Endothelial cell of umbilical vein (primary cell): ENCODE measurements at regions not wholly inside any gene's neighbourhood (a gene's known extent, or its start where the extent isn't known, plus 50 kb on each side); places are given as distances from the start of the nearest gene placed in this dataset.

Experiments used
- BruUV-seq: library from RNA; stranded (reverse); fragments of 400-500 nt; replicated peaks from 2 replicates; lab custom pipeline; 2021; lab: Mats Ljungman, UMichigan
- CTCF ChIA-PET: fragments of 300-600, 350-600 bp; sonication (Branson Sonifier 250); formaldehyde crosslinking; loops from one replicate; lab custom pipeline; 2021; ENCODE audit warnings: antibody characterized with exemption, inconsistent platforms; lab: Charles Lee
- POLR2A ChIA-PET: fragments of 300-600, 350-600 bp; sonication (Branson Sonifier 250); formaldehyde crosslinking; loops from one replicate; lab custom pipeline; 2021; ENCODE audit warnings: antibody characterized with exemption, inconsistent platforms; lab: Charles Lee
- DNase-seq: peaks from one replicate; pipeline ENCODE4 v3.0.0-alpha.2; 2011; ENCODE audit warnings: low read depth, low spot score
- FAIRE-seq: peaks from 2 replicates; lab custom pipeline; 2011; peaks lifted over from hg19 to GRCh38; lab: Jason Lieb, UNC
- H2AFZ ChIP-seq: 2 replicates; pipeline ENCODE4 v1.6.0; 2012; ENCODE audit warnings: low read depth, low read length, control low read depth, inconsistent platforms
- H3K27ac ChIP-seq: 2 replicates; pipeline ENCODE4 v1.5.1; 2011; ENCODE audit warnings: low read depth, mild to moderate bottlenecking, control low read depth, low read length, moderate library complexity; ENCODE audit not compliant: insufficient read depth
- H3K27me3 ChIP-seq, 2 experiments: 2 replicates each; pipeline versions ENCODE4 v1.6.0 to v1.6.1; 2011; ENCODE audit warnings: low read length in 2 of 2, mixed read lengths in 1 of 2; ENCODE audit not compliant: control insufficient read depth in 2 of 2, insufficient read depth in 2 of 2
- H3K36me3 ChIP-seq, 2 experiments: 2 replicates in 1 of 2; 3 replicates in 1 of 2; pipeline ENCODE4 v1.5.1; 2011; ENCODE audit warnings: low read length in 2 of 2, mild to moderate bottlenecking in 1 of 2, moderate library complexity in 1 of 2; ENCODE audit not compliant: control insufficient read depth in 2 of 2, insufficient read depth in 2 of 2; ENCODE audit errors: extremely low read depth in 1 of 2
- H3K4me1 ChIP-seq: 3 replicates; pipeline ENCODE4 v1.5.1; 2011; ENCODE audit warnings: mild to moderate bottlenecking, low read length; ENCODE audit not compliant: control insufficient read depth, insufficient read depth; ENCODE audit errors: extremely low read depth
- H3K4me2 ChIP-seq: 2 replicates; pipeline ENCODE4 v1.6.1; 2011; ENCODE audit warnings: low read length, control low read depth, mixed read lengths; ENCODE audit not compliant: insufficient read depth
- H3K4me3 ChIP-seq, 3 experiments: fragments of 200-600 bp in 1 of 3; sonication (generic), shearing (Covaris generic) in 1 of 3; replicated peaks in 1 of 3; 2 replicates each; pipeline ENCODE4 v1.5.1; 2011 to 2016; ENCODE audit warnings: control low read depth in 3 of 3, low read length in 3 of 3, mild to moderate bottlenecking in 2 of 3, inconsistent platforms in 1 of 3, low read depth in 1 of 3, moderate library complexity in 1 of 3; ENCODE audit not compliant: insufficient read depth in 1 of 3
- H3K79me2 ChIP-seq: 2 replicates; pipeline ENCODE4 v1.6.0; 2012; ENCODE audit warnings: low read length, inconsistent platforms; ENCODE audit not compliant: control insufficient read depth, insufficient read depth
- H3K9ac ChIP-seq: replicated peaks from 2 replicates; pipeline ENCODE3; 2011; ENCODE audit warnings: low read length, control low read depth; ENCODE audit not compliant: insufficient read depth; ENCODE audit errors: extremely low read depth
- H3K9me1 ChIP-seq: replicated peaks from 3 replicates; pipeline ENCODE4 v1.6.0; 2011; ENCODE audit warnings: mild to moderate bottlenecking, low read length; ENCODE audit not compliant: control insufficient read depth, insufficient read depth; ENCODE audit errors: extremely low read depth
- H3K9me3 ChIP-seq: replicated peaks from 2 replicates; pipeline ENCODE4 v1.5.1; 2012; ENCODE audit warnings: low read length, inconsistent platforms; ENCODE audit not compliant: control insufficient read depth, insufficient read depth
- H4K20me1 ChIP-seq: replicated peaks from 2 replicates; pipeline ENCODE3; 2011; ENCODE audit warnings: mild to moderate bottlenecking, low read length; ENCODE audit not compliant: control insufficient read depth, insufficient read depth; ENCODE audit errors: extremely low read depth
- EZH2 ChIP-seq: IDR thresholded peaks from 2 replicates; pipeline ENCODE4 v1.6.1; 2012; ENCODE audit warnings: borderline replicate concordance, low read depth, mild to moderate bottlenecking, moderate library complexity, low read length, inconsistent platforms; ENCODE audit not compliant: severe bottlenecking
- FOS ChIP-seq: IDR thresholded peaks from 2 replicates; pipeline ENCODE4 v1.6.1; 2011; ENCODE audit warnings: mild to moderate bottlenecking, low read length, moderate library complexity, borderline replicate concordance; ENCODE audit not compliant: insufficient read depth
- GATA2 ChIP-seq: IDR thresholded peaks from 2 replicates; pipeline ENCODE4 v1.7.0; 2011; ENCODE audit warnings: low read depth, mild to moderate bottlenecking, moderate library complexity, mixed read lengths, low read length; ENCODE audit not compliant: insufficient read length, insufficient read depth
- JUN ChIP-seq: IDR thresholded peaks from 2 replicates; pipeline ENCODE4 v1.6.1; 2011; ENCODE audit warnings: borderline replicate concordance, low read depth; ENCODE audit not compliant: insufficient read length, insufficient read depth
- MYC ChIP-seq: IDR thresholded peaks from one replicate; pipeline ENCODE4 v1.6.1; 2011; ENCODE audit warnings: mild to moderate bottlenecking, low read depth, low read length
- POLR2A ChIP-seq: IDR thresholded peaks from 2 replicates; pipeline ENCODE4 v1.6.1; 2012; ENCODE audit warnings: low read depth, mild to moderate bottlenecking, control low read depth, low read length
- POLR2AphosphoS5 ChIP-seq: IDR thresholded peaks from 2 replicates; pipeline ENCODE4 v1.6.1; 2012; ENCODE audit warnings: low read depth, mild to moderate bottlenecking, control low read depth, low read length, moderate library complexity; ENCODE audit not compliant: insufficient read depth
- dilution Hi-C: fragments of 300-500 bp; cut with MboI; formaldehyde crosslinking; loops from one replicate; pipeline ENCODE4 v1.15.0; 2019; ENCODE audit warnings: low sequenced_read_pairs; ENCODE audit not compliant: extremely low pct_ligation_motif_present
- intact Hi-C: fragments of 100-400 bp; cut with micrococcal nuclease; formaldehyde crosslinking; loops from one replicate; pipeline ENCODE4 v1.10.0; 2022
- TF ChIP-seq, protein P1 (sequence below), 2 donors: IDR thresholded peaks; 1 replicate in 1 of 2; 2 replicates in 1 of 2; pipeline ENCODE4 v1.5.1; 2011; ENCODE audit warnings: low read length in 2 of 2, mild to moderate bottlenecking in 2 of 2, moderate library complexity in 2 of 2, control low read depth in 1 of 2, inconsistent platforms in 1 of 2, low read depth in 1 of 2; ENCODE audit not compliant: insufficient read depth in 1 of 2; ENCODE audit errors: extremely low read depth in 1 of 2
- TF ChIP-seq, protein P2 (sequence below): IDR thresholded peaks from 2 replicates; pipeline ENCODE4 v1.6.1; 2011; ENCODE audit not compliant: insufficient read depth, insufficient read length

DNA sequence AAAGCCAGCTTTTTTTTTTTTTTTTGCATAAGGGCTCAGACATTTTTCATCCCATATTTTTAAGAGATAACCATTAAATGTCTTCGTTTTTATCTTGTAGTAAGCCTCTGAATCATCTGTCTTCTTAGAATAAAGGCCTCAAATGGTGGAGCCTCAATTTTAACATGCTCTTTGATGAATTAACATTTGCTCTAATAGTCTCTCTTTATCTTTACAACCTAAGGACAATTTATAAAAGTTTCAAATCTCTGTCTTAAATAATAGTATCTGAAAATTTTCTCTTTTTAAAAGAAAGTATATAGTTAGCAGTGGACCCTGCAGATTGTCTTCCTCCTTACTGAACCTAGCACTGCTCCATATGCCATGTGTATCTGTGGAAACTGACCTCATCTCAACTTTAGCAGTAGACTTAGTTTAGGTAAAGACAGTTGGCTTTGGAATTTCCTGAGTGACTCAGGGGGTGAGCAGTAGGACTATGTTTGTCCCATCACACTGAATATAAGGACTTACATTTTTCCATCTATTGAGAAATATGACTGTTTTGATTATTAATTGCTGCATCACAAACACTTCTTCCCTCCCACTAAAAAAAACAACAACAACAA lies 1658.0 kb downstream of the STIM2 start:
- BruUV-seq = no TSS peak
- no peak overlapping the region for H2AFZ ChIP-seq
- H3K9me1 ChIP-seq = no peaks in the 10 kb centered on the region
- no peaks in the 10 kb centered on the region for H3K9me3 ChIP-seq
- dilution Hi-C loops (no loop called here), intact Hi-C loops (no loop called here)
- no peak overlapping the region for H3K27ac ChIP-seq
- H3K4me1 ChIP-seq = no peaks in the 10 kb centered on the region
- TF ChIP-seq EZH2 = no peak
- TF ChIP-seq, protein P1, sequence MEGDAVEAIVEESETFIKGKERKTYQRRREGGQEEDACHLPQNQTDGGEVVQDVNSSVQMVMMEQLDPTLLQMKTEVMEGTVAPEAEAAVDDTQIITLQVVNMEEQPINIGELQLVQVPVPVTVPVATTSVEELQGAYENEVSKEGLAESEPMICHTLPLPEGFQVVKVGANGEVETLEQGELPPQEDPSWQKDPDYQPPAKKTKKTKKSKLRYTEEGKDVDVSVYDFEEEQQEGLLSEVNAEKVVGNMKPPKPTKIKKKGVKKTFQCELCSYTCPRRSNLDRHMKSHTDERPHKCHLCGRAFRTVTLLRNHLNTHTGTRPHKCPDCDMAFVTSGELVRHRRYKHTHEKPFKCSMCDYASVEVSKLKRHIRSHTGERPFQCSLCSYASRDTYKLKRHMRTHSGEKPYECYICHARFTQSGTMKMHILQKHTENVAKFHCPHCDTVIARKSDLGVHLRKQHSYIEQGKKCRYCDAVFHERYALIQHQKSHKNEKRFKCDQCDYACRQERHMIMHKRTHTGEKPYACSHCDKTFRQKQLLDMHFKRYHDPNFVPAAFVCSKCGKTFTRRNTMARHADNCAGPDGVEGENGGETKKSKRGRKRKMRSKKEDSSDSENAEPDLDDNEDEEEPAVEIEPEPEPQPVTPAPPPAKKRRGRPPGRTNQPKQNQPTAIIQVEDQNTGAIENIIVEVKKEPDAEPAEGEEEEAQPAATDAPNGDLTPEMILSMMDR (IDR thresholded peaks at IDR 0.05; ENCODE audit: extremely low read depth in 1 of 2, insufficient read depth in 1 of 2, low read depth in 1 of 2, low read length in 2 of 2) = no peak
- TF ChIP-seq GATA2 = no peak
- TF ChIP-seq MYC = no peak
- no peak for TF ChIP-seq FOS
- no peak for TF ChIP-seq JUN
- TF ChIP-seq, protein P2, sequence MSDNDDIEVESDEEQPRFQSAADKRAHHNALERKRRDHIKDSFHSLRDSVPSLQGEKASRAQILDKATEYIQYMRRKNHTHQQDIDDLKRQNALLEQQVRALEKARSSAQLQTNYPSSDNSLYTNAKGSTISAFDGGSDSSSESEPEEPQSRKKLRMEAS = no peak
- TF ChIP-seq POLR2AphosphoS5 = no peak
- no peak for TF ChIP-seq POLR2A
- DNase-seq (no peak), FAIRE-seq (no peak)
- POLR2A ChIA-PET = no interaction called here
- no peak overlapping the region for H3K9ac ChIP-seq
- no peaks in the 10 kb centered on the region for H4K20me1 ChIP-seq
- no peak overlapping the region for H3K4me2 ChIP-seq
- H3K79me2 ChIP-seq = no peaks in the 10 kb centered on the region
- H3K27me3 ChIP-seq = no peaks in the 10 kb centered on the region
- no peak overlapping the region for H3K4me3 ChIP-seq
- CTCF ChIA-PET = interaction anchor here (1.5 kb wide), 1 partner anchor 18 kb away, joined by 3 read pairs; no protein-coding TSS in a partner anchor
- H3K36me3 ChIP-seq = no peaks in the 10 kb centered on the region
